ENCODE measurements at regions not wholly inside any gene's neighbourhood (a gene's known extent, or its start where the extent isn't known, plus 50 kb on each side); places are given as distances from the start of the nearest gene placed in this dataset.

- TF ChIP-seq MAX (IDR thresholded peaks at IDR 0.05; ENCODE audit: low read depth, low read length) (no peak), ZSCAN29 (IDR thresholded peaks at IDR 0.05) (no peak), RAD21 (IDR thresholded peaks at IDR 0.05; ENCODE audit: insufficient read depth, low read depth, low read length) (no peak), BACH1 (IDR thresholded peaks at IDR 0.05; ENCODE audit: borderline replicate concordance) (no peak), MYC (IDR thresholded peaks at IDR 0.05; ENCODE audit: insufficient read depth, insufficient read length, insufficient replicate concordance, low read length, severe bottlenecking) (no peak), YY1 (IDR thresholded peaks at IDR 0.05; ENCODE audit: low read depth, low read length) (no peak), ZNF207 (IDR thresholded peaks at IDR 0.05; ENCODE audit: borderline replicate concordance) (no peak)
- TF ChIP-seq, protein P1, sequence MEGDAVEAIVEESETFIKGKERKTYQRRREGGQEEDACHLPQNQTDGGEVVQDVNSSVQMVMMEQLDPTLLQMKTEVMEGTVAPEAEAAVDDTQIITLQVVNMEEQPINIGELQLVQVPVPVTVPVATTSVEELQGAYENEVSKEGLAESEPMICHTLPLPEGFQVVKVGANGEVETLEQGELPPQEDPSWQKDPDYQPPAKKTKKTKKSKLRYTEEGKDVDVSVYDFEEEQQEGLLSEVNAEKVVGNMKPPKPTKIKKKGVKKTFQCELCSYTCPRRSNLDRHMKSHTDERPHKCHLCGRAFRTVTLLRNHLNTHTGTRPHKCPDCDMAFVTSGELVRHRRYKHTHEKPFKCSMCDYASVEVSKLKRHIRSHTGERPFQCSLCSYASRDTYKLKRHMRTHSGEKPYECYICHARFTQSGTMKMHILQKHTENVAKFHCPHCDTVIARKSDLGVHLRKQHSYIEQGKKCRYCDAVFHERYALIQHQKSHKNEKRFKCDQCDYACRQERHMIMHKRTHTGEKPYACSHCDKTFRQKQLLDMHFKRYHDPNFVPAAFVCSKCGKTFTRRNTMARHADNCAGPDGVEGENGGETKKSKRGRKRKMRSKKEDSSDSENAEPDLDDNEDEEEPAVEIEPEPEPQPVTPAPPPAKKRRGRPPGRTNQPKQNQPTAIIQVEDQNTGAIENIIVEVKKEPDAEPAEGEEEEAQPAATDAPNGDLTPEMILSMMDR (IDR thresholded peaks at IDR 0.05 in 2 of 3, conservative IDR thresholded peaks at IDR 0.05 in 1 of 3; ENCODE audit: control insufficient read depth in 2 of 3, extremely low read depth in 1 of 3, insufficient read depth in 1 of 3, low read depth in 3 of 3, low read length in 3 of 3), result no peak
These were observed 173.1 kb downstream of the LMO4 start for GRCh38 chr1:87501738-87502137.

All from GM12878 (cell line).